ENCODE measurements at regions not wholly inside any gene's neighbourhood (a gene's known extent, or its start where the extent isn't known, plus 50 kb on each side); places are given as distances from the start of the nearest gene placed in this dataset.

- H3K4me3 ChIP-seq, result no peak overlapping the region
- H3K27ac ChIP-seq, result no peak overlapping the region
- no peak for DNase-seq
- peaks cover 0 to 3% (median 0%) of the 10 kb centered on the region in 8 donors for H3K9me3 ChIP-seq
- H3K27me3 ChIP-seq (replicated peaks in 1 of 7), result no peaks in the 10 kb centered on the region
- no peaks in the 10 kb centered on the region for H3K4me1 ChIP-seq
- no peak for TF ChIP-seq POLR2AphosphoS5 (IDR thresholded peaks at IDR 0.05)
- TF ChIP-seq, protein P1, sequence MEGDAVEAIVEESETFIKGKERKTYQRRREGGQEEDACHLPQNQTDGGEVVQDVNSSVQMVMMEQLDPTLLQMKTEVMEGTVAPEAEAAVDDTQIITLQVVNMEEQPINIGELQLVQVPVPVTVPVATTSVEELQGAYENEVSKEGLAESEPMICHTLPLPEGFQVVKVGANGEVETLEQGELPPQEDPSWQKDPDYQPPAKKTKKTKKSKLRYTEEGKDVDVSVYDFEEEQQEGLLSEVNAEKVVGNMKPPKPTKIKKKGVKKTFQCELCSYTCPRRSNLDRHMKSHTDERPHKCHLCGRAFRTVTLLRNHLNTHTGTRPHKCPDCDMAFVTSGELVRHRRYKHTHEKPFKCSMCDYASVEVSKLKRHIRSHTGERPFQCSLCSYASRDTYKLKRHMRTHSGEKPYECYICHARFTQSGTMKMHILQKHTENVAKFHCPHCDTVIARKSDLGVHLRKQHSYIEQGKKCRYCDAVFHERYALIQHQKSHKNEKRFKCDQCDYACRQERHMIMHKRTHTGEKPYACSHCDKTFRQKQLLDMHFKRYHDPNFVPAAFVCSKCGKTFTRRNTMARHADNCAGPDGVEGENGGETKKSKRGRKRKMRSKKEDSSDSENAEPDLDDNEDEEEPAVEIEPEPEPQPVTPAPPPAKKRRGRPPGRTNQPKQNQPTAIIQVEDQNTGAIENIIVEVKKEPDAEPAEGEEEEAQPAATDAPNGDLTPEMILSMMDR (IDR thresholded peaks at IDR 0.05 in 8 of 11, conservative IDR thresholded peaks at IDR 0.05 in 3 of 11), result no peak
- no peak for TF ChIP-seq POLR2A (IDR thresholded peaks at IDR 0.05)
- intact Hi-C loops (cut with DNase I; ENCODE audit: low total_unique reads), result no loop called here
- 70 to 82% (median 78%) methylated on average over 5 of the region's 5 CpGs for WGBS, 5 donors
- no peaks in the 10 kb centered on the region for H3K36me3 ChIP-seq
Observed at GRCh38 chr16:59369523-59369922, 635.4 kb upstream of the GOT2 start.

DNA sequence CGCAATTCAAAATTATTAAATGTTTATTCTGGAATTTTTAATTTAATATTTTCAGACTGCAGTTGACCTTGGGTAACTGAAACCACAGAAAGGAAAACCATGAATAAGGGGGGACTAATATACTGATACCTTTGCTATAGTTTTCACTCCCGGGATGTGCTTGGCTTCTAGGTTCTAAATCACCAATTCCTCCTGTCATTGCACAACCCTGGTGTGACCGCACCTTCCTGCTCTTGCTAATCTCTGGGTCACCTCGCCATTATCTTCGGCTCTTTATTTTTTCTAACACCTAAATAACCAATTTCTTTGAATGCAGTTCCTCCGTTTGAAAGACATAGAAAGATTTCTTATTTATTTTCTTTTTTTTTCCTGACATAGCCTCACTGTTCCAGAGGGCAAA lies 634.5 kb upstream of the GOT2 start:
- no peaks in the 10 kb centered on the region for H3K27me3 ChIP-seq (replicated peaks in 1 of 7)
- WGBS, 5 donors, result 76 to 90% (median 84%) methylated on average over 6 of the region's 6 CpGs
- no peak overlapping the region for H3K4me3 ChIP-seq
- TF ChIP-seq POLR2A (IDR thresholded peaks at IDR 0.05) (no peak), POLR2AphosphoS5 (IDR thresholded peaks at IDR 0.05) (no peak)
- TF ChIP-seq, protein P1 (IDR thresholded peaks at IDR 0.05 in 8 of 11, conservative IDR thresholded peaks at IDR 0.05 in 3 of 11), result no peak
- H3K4me1 ChIP-seq, result no peaks in the 10 kb centered on the region
- peaks cover 0 to 3% (median 0%) of the 10 kb centered on the region in 8 donors for H3K9me3 ChIP-seq
- H3K36me3 ChIP-seq, result no peaks in the 10 kb centered on the region
- H3K27ac ChIP-seq, result no peak overlapping the region
- intact Hi-C loops (cut with DNase I; ENCODE audit: low total_unique reads), result no loop called here
- DNase-seq, result no peak

DNA sequence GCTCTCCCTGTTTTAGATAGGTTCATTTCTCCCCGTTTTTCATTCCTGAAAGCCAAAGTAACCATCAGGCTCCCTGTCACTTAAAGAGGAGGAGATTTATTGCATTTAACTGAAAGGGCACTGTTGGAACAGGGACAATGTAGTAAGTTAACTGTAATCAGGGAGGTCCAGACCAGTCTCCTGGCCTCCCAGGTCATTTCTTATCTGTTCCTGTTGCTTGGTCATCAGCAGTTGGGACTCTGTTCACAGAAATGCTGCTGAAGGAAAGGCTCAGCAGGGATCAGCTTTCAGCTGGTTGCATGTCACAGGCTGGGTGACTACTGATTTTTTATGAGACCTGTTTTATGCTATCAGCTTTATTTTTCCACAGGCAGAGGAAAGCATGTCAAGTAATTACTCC lies 622.6 kb upstream of the GOT2 start:
- 34 to 55% (median 41%) methylated on average over 1 of the region's 1 CpG for WGBS, 5 donors
- Histone ChIP-seq H3K9me3 (peaks cover 0 to 12% (median 2%) of the 10 kb centered on the region in 8 donors), H3K27me3 (replicated peaks in 1 of 7) (no peaks in the 10 kb centered on the region), H3K36me3 (no peaks in the 10 kb centered on the region), H3K4me1 (no peaks in the 10 kb centered on the region), H3K4me3 (no peak overlapping the region), H3K27ac (no peak overlapping the region)
- intact Hi-C loops (cut with DNase I; ENCODE audit: low total_unique reads), result no loop called here
- no peak for DNase-seq
- TF ChIP-seq, protein P1 (IDR thresholded peaks at IDR 0.05 in 8 of 11, conservative IDR thresholded peaks at IDR 0.05 in 3 of 11), result no peak
- no peak for TF ChIP-seq POLR2A (IDR thresholded peaks at IDR 0.05)
- TF ChIP-seq POLR2AphosphoS5 (IDR thresholded peaks at IDR 0.05), result no peak

DNA sequence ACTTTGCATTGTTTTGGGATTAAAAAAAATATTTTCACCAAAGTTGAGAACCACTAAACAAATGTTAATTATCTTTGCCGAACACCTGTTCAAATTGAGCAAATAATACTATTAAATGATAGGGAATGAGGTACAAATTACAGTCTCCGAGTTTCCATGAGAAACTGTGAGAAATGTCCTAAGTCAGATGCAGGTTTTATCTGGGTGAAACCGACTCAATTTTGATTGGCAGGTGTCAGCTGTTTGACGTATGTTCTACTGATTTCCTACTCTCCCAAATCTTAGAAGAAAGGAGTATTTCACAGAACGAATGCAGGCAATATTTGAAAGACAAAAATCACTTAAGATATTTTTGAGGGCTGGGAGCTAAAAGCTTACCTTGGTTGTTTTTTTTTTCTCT lies 622.0 kb upstream of the GOT2 start:
- no peak for DNase-seq
- Histone ChIP-seq H3K4me1 (no peaks in the 10 kb centered on the region), H3K27me3 (replicated peaks in 1 of 7) (no peaks in the 10 kb centered on the region), H3K27ac (no peak overlapping the region), H3K9me3 (peaks cover 0 to 8% (median 2%) of the 10 kb centered on the region in 8 donors), H3K4me3 (no peak overlapping the region), H3K36me3 (no peaks in the 10 kb centered on the region)
- WGBS, 5 donors, result 65 to 73% (median 71%) methylated on average over 5 of the region's 5 CpGs
- intact Hi-C loops (cut with DNase I; ENCODE audit: low total_unique reads), result no loop called here
- TF ChIP-seq POLR2A (IDR thresholded peaks at IDR 0.05) (no peak), POLR2AphosphoS5 (IDR thresholded peaks at IDR 0.05) (no peak)
- TF ChIP-seq, protein P1 (IDR thresholded peaks at IDR 0.05 in 8 of 11, conservative IDR thresholded peaks at IDR 0.05 in 3 of 11), result no peak
